Calu3 (cell line): ENCODE measurements at regions not wholly inside any gene's neighbourhood (a gene's known extent, or its start where the extent isn't known, plus 50 kb on each side); places are given as distances from the start of the nearest gene placed in this dataset.

ENCODE experiments used
- BruUV-seq: library from RNA; stranded (reverse); fragments of 400-500 nt; replicated peaks from 2 replicates; lab custom pipeline; 2021; lab: Mats Ljungman, UMichigan
- CTCF ChIA-PET: fragments of 300-600 bp; sonication (Branson Sonifier 250); formaldehyde crosslinking; loops from one replicate; lab custom pipeline; 2022; ENCODE audit warnings: antibody characterized with exemption; lab: Charles Lee
- DNase-seq: peaks from one replicate; pipeline ENCODE4 v3.0.0; 2022
- H3K27ac Mint-ChIP-seq: one replicate; pipeline ENCODE4 v1.8.0; 2022; ENCODE audit warnings: mixed read lengths; ENCODE audit not compliant: unreplicated experiment
- H3K27me3 Mint-ChIP-seq: one replicate; pipeline ENCODE4 v1.8.0; 2022; ENCODE audit warnings: mixed read lengths; ENCODE audit not compliant: unreplicated experiment
- H3K36me3 Mint-ChIP-seq: one replicate; pipeline ENCODE4 v1.8.0; 2022; ENCODE audit warnings: mild to moderate bottlenecking, moderate library complexity, mixed read lengths; ENCODE audit not compliant: insufficient read depth, unreplicated experiment
- H3K4me1 Mint-ChIP-seq: one replicate; pipeline ENCODE4 v1.8.0; 2022; ENCODE audit warnings: mild to moderate bottlenecking, low read depth, mixed read lengths; ENCODE audit not compliant: unreplicated experiment
- H3K4me3 Mint-ChIP-seq: one replicate; pipeline ENCODE4 v1.8.0; 2022; ENCODE audit warnings: mild to moderate bottlenecking, low read depth, moderate library complexity, mixed read lengths; ENCODE audit not compliant: unreplicated experiment
- H3K9me3 Mint-ChIP-seq: one replicate; pipeline ENCODE4 v1.8.0; 2022; ENCODE audit warnings: low read depth, mixed read lengths; ENCODE audit not compliant: unreplicated experiment
- CTCF ChIP-seq: fragments of 200-600 bp; IDR thresholded peaks from one replicate; pipeline ENCODE4 v1.8.0; 2022; ENCODE audit warnings: antibody characterized with exemption; ENCODE audit not compliant: unreplicated experiment
- intact Hi-C: fragments of 100-400 bp; cut with micrococcal nuclease; formaldehyde crosslinking; loops from one replicate; pipeline ENCODE4 v1.10.0; 2022; ENCODE audit not compliant: unreplicated experiment

GRCh38 chr7:67486401-67486800 is 489.8 kb downstream of the TYW1 start:
- CTCF ChIA-PET, result no interaction called here
- Mint-ChIP-seq H3K4me3 (no peak overlapping the region), H3K9me3 (no peaks in the 10 kb centered on the region), H3K27ac (no peak overlapping the region), H3K27me3 (peaks cover 12% of the 10 kb centered on the region), H3K4me1 (no peaks in the 10 kb centered on the region), H3K36me3 (no peaks in the 10 kb centered on the region)
- no peak for TF ChIP-seq CTCF
- intact Hi-C loops, result no loop called here
- DNase-seq, result no peak
- BruUV-seq, result no TSS peak

GRCh38 chr7:67487316-67487715 is 490.7 kb downstream of the TYW1 start:
- H3K4me1 Mint-ChIP-seq, result no peaks in the 10 kb centered on the region
- intact Hi-C loops, result no loop called here
- no peaks in the 10 kb centered on the region for H3K9me3 Mint-ChIP-seq
- H3K27ac Mint-ChIP-seq, result no peak overlapping the region
- H3K27me3 Mint-ChIP-seq, result peaks cover 12% of the 10 kb centered on the region
- BruUV-seq, result no TSS peak
- no peak for TF ChIP-seq CTCF
- no peak for DNase-seq
- no peak overlapping the region for H3K4me3 Mint-ChIP-seq
- CTCF ChIA-PET, result no interaction called here
- no peaks in the 10 kb centered on the region for H3K36me3 Mint-ChIP-seq

GRCh38 chr7:67489881-67490280 is 493.2 kb downstream of the TYW1 start:
- H3K27ac Mint-ChIP-seq, result no peak overlapping the region
- CTCF ChIA-PET, result no interaction called here
- H3K4me3 Mint-ChIP-seq, result no peak overlapping the region
- no peaks in the 10 kb centered on the region for H3K36me3 Mint-ChIP-seq
- DNase-seq, result no peak
- H3K4me1 Mint-ChIP-seq, result no peaks in the 10 kb centered on the region
- intact Hi-C loops, result no loop called here
- BruUV-seq, result no TSS peak
- H3K27me3 Mint-ChIP-seq, result no peaks in the 10 kb centered on the region
- no peaks in the 10 kb centered on the region for H3K9me3 Mint-ChIP-seq
- no peak for TF ChIP-seq CTCF

- Mint-ChIP-seq H3K36me3 (no peaks in the 10 kb centered on the region), H3K27ac (no peak overlapping the region), H3K4me1 (no peaks in the 10 kb centered on the region), H3K27me3 (no peaks in the 10 kb centered on the region), H3K4me3 (no peak overlapping the region), H3K9me3 (no peaks in the 10 kb centered on the region)
- BruUV-seq, result no TSS peak
- intact Hi-C loops, result no loop called here
- DNase-seq, result no peak
- CTCF ChIA-PET, result no interaction called here
- no peak for TF ChIP-seq CTCF
Measured at GRCh38 chr7:67493366-67493765, 496.7 kb downstream of the TYW1 start.
